ACHN (cell line): ENCODE measurements at regions not wholly inside any gene's neighbourhood (a gene's known extent, or its start where the extent isn't known, plus 50 kb on each side); places are given as distances from the start of the nearest gene placed in this dataset.

Experiments used
- DNase-seq: peaks from one replicate; pipeline ENCODE4 v3.0.0-alpha.2; 2015
- in situ Hi-C: cut with HindIII; loops from 2 replicates; pipeline ENCODE4 v1.10.0; 2017; ENCODE audit warnings: low sequenced_read_pairs, low pct_ligation_motif_present, low pct_unique_long_range_greater_than_20kb

DNA sequence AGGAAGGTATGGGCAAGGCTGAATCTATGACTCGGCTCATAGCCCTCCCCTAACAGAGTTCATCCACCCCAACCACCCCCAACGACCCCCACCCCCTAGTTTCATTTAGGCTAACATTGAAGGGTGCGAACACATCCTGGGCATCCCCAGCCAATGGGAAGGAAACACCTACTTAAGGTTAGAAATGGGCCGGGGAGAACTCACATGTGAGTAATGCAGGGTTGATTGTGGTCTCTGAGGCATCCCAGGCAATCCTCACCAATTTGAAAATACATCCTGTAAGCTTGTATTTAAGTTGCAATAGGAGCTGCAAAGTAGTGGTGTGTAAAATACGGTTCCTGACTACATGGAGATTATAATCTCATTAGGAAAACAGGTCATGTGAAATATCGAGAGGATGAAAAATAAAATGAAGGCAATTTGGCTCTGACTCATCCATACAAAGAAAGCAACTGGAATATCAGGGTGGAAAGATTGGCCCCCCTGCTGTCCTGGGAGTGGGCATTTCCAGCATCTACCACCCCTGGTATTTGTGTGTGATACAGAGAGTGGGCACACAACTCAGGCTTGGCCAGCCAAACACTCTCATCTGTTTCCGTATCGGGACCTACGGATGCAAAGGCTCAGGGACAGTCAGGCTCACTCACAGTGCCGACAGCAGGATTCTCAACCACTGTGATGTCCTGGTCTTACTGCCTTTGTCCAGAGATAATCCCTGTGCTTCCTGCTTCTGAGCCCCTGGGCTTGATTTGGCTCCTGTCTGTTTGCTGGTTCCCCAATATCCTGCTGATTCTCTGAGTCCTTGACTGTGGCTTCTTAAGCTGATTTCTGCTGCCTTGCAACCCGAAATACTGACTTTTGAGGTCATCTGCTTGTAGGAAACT, 90.0 kb upstream of the NCKAP5 start:
- no peak for DNase-seq
- in situ Hi-C loops = no loop called here

DNA sequence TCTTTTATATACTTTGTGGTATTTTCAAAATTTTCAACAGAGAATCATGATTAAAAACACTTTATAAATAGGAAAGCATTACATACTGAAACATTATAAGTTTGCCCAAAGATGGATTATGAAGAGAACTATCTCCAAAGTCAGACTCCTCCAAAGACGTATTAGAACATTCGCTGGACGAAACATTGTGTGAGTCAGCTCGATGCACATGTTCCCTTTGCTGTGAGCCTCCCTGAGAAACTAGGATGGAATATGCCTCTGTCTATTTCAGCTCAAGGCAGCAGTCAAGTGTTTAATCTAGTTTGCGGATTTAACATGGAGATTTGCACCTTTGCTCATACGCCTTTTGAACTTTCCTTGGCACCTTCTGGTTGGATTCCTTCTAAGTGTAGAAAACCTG, 92.2 kb upstream of the NCKAP5 start:
- in situ Hi-C loops = no loop called here
- DNase-seq = no peak

DNA sequence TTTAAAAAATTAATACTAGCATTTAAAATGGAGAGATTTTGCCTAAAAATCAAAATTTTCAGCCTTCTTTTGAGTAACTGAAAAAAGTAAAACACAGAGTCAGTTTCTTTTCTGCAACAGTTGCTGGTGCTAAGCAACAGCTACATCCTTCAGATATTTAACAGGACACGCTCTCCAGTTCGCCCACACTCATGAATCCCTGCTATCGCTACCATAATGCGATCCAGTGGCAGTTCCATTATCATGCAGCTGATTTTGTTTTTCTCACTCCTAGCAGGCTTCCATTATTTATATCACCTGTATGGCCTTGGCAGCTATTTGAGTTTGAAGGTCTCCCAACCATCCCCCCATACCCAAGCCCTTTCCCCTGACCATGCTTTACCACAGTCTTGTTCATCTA, 93.1 kb upstream of the NCKAP5 start:
- in situ Hi-C loops = no loop called here
- no peak for DNase-seq

DNA sequence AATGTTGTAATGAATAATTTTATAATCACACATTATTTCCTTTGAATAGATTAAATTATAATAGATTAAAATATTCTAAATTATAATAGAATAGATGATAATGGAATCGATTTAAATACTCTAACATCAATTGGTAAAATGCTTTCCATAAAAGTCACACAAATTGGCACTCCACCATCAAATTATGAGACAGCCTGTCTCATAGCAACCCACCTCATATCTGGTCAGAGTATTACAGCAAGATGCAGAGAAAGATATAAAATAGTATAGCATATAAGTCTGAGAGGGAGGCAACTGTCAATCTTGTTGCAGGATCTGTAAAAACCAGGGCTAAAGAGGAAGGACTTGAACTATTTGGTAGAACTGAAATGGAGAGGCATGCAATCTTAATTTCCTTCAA, 98.4 kb upstream of the NCKAP5 start:
- in situ Hi-C loops = no loop called here
- DNase-seq = no peak

DNA sequence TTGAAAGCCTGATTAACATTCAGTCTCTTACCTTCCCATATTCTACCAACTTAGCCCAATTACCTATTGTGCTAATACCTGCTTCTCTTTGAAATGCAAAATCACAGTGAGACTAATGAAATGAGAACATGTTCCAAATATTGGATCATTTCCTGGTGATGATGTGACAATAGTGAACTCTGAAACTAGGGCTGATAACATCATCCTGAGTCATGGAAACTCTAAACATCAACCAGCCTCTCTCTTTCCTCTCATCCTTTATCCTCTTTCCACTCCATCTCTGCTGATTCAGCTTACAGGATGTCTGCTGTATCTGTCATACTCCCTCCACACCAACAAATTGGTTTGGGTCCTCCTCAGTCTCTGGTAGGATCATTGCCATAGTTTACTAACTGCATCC, 98.8 kb upstream of the NCKAP5 start:
- DNase-seq = peak; percentile 30
- in situ Hi-C loops = no loop called here

DNA sequence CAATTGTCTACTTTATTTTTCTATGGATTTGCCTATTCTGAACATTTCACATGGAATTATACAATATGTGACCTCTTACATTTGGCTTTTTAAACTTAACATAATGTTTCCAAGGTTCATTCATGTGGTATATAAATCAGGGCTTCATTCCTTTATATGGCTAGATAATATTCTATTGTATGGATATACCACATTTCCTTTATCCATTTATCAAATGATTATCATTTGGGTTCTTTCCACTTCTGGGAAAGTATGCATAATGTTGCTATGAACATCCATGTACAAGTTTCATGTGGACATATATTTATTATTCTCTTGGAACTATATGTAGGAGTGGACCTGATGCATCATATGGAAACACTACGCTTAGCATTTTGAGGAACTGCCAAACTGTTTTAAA, 99.7 kb upstream of the NCKAP5 start:
- in situ Hi-C loops = no loop called here
- no peak for DNase-seq

DNA sequence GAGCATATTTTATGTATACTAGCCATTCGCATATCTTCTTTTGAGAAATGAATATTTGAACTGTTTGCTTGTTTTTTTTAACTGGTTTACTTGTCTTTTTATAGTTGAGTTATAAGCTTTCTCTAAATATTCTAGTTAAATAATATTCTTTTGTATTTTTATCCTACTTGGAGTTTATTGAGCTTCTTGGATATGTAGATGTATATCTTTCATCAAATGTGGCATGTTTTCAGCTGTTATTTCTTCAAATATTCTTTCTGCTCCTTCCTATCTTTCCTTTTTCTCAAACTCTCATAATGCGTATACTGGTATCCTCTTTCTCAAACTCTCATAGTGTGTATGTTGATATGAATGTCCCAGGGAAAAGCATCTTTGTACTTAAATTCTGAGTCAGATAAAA, 100.3 kb upstream of the NCKAP5 start:
- DNase-seq = no peak

DNA sequence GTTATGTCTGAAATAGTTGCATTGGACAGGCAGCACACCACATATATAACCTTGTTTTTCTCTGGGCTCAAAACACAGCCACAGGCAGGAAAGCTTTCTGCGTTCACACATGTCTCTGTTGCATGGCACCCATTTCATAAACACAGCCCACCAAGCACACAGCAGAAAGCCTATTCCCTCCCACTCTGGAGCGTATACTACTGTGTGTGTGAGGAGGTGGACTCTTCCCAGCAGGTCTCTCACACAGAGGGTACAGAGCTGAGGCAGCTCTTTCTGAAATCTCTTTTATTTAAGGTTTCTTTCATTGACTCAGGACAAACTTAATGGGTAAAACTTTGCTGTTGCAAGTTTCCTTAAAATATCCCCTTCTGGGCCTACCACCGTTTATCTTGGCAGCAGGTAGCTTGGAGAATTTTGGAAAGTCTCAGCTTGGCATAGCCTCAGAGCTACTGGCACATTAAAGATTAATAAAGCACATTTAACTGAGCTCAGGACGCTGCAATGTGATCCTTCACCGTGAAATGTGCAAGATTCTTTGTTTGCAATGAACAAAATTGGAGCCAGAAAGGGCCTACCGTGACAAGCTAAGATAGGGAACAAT, 105.1 kb upstream of the NCKAP5 start:
- in situ Hi-C loops = no loop called here
- DNase-seq = no peak

More for the DNA sequence above, 100.3 kb upstream of the NCKAP5 start:
- in situ Hi-C loops = no loop called here

DNA sequence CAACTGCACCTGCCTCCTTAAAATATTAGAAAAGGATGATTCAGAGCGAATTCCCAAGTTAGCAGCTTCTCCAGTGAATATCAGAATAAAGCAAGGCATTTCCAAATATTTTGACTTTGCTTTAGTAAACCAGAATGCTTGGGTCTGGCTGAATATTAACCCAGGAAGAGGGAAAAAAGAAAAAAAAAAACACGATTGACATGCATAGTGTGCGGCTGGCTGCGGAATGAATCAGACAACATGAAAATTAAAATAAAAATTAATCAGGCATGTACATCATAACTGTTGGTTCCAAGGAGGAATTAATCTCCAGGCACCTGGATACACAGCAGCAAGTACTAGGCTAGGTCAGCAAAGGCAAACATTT, 105.8 kb upstream of the NCKAP5 start:
- no peak for DNase-seq
- in situ Hi-C loops = no loop called here

DNA sequence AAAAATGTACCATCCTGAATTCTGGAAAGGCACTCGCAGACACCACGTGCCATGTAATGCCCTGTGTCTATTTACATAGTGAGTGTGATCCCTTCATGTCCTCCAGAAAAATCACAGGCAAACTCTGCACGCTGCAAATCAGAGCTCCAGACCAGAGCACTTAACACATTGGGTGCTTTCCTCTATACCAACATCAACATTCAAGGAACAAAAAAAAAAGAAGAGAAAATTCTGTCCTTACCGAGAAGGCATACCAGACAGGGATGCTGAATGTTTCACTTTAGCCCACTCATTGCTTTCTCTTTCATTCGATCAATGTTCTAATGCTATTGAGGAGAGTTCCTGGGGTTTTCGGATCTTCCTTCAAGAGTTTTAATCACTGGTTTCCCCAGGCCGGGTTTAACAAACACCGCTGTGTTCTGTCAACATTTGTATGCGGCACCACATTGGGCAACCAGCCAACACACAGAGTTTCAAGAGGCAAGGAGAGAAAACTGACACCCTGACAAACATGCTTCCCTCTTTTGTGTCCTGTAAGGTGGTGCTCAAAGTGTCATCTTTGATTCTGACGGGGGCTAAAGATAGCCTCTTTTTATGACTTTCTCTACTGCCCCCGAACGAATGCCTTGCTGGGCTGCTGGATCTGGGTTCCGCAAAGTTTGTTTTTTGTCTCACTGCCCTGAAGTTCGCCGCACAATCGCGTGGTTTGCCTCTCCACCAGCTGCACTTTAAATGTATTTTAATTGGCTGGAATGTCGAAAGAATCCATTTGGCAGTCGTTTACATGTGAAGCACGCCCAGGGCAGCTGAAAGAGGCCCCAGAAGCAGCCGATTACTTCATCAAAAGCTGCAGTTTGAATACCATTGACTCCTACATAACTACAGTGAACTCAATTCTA, 106.4 kb upstream of the NCKAP5 start:
- DNase-seq = no peak
- in situ Hi-C loops = no loop called here

DNA sequence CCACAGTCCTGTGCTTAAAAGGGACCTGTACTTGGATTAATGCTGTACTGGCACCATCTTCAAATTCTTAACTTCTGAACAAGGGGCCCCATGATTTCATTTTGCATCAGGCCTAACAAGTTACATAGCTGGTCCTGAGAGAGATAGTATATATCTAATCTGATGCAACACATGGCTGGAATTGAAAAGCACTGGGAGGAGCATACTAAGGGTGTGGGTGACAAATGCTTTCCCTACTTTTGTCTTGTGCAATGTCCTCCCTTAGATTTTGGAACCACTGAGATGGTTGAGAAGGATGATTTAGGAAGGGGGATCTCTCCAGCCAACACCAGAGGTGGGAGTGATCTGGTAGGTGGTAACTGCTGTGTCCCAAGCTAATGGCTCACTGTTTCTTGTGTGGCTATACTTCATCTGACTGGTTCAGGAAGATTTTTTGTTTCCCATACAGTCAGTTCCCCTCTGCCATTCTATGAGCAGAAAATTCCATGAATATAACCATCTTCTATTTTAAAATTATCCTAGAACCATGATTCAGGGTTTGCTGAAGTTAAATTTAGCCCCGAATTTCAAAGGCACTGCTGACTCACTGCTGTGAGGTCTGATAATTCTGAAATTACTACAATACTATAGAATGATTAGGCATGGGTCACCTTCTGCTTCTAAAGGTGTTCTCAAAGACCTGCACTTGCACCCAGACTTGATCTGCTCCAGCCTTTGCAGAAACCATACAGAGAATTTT, 108.3 kb upstream of the NCKAP5 start:
- in situ Hi-C loops = no loop called here
- DNase-seq = no peak

DNA sequence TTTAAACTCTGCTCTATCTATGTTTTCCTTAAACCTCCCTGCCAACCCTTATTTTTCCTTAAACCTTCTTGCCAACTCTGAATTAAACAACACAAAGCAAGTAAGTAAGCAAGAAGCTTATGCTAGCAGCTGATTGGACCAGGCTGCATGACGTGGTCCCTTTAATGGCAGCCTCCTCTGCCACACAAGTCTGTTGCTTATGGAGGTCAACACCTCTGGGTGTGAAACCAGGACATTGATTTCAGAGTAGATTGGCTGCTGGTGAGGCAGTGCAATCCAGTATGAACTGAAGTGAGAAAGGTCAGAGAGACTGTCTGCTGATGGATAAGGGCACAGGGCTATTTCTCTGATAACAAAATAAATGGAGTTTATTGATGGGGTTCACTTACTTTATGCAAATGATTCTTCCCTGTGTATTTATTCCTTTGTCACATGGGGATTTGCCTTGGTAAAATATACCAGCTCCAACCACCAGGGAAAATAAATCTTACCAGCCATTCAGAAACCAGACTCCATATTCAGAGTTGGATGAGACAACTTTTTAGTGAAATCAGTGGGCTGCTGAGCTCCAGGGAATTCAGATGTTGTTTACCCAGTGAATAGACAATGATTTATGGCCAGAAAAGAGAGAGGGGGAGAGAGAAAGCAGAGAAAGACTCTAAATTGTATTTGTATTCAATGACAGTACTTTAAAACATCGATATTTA, 112.2 kb upstream of the NCKAP5 start:
- DNase-seq = no peak
- in situ Hi-C loops = no loop called here

DNA sequence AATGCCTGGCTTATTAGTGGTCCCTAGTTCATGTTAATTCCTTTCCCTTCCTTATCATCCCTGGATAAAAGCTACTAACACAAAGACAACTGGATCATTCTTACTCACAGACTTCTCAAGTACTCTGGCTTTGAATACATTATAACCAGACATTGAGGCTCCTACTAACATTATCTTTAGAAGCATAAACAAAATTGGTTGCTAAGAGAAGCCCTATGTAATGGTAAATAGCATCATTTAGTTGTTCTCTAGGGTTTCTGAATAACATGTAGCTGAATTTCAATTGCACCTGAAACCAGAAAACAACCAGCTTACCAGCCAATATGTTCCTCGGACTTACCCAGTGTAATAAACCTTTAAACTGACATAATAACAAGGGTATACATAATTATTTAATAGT, 114.1 kb upstream of the NCKAP5 start:
- in situ Hi-C loops = no loop called here
- no peak for DNase-seq

DNA sequence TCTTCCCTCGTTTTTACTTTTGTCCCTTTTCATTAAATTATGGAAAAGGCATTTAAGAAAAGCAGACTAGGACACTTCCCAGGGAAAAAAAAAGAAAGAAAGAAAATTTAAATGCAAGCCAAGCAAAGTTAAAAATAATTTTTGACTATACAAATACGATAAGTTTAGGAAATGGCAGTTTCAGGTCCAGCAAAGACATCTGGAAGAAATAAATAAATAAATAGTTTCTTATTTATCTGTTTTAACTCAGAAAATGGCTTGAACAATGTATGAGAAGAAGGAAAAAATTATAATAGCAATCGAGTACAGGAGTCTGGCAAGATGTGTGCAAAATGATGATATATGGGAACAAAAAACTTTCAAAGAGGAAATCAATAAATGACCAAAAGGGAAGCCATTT, 114.6 kb upstream of the NCKAP5 start:
- in situ Hi-C loops = no loop called here
- DNase-seq = no peak

DNA sequence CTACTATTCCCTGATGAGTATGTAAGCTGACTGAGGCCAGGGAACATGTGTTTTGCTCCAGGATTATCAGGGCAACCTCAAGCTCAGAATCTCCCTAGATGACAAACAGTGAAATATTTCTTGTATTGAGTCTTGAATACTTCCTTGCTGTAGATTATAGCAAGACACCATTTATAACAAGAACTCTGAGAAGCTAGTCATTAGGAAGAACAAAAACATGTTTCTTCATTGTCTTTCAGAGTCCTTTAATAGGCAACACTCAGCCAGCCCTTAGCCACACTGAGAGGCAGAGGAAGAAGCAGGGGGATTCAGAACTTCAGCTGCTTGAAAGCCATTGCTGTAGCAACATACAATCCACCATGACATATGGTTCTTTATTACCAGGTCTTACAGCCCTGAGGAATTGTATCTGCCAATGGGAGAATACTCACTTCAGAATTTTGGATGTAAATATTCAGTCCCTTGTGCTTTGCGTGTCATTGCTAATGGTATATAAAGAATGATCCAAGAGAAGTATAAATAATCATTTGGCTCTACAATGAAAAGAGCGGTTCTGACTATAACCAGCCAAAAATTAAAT, 117.5 kb upstream of the NCKAP5 start:
- in situ Hi-C loops = no loop called here
- DNase-seq = no peak

DNA sequence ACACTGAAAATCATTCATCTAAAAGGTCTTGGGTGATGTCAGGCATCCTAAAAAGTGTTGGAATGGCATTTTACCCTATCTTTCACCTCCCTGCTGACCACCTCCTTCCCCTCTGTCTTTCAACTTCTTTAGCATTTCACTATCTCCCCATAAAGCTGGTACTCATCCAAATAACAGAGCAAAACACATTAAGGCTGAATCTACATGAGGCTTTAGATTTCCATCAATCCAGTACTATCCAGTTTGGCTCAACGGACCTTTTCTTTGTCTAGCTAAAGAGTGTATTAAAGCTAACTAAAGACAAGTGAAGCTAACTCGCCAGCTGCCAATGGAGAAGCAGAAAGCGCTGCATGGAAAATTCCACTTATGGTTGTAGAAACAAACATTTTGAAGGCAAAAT, 122.5 kb upstream of the NCKAP5 start:
- in situ Hi-C loops = no loop called here
- DNase-seq = no peak

DNA sequence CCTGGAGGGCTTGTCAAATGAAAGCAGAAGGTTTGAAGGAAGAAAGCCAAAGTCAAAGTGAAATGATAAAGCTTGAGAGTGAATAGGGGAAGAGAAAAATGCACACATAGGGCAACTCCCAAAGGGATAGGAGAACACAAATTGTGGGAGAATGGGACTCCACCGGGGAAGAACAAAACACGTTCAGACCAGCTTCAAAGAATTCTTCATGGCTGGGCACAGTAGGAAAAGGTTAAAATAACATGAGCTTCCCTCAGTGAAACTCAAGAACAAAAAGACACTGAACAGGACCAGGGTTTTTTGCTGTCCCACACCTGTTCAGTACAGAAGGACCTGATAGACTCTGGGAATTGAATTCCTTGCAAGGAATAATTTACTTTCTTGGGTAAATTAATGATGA, 123.1 kb upstream of the NCKAP5 start:
- in situ Hi-C loops = no loop called here
- DNase-seq = no peak

DNA sequence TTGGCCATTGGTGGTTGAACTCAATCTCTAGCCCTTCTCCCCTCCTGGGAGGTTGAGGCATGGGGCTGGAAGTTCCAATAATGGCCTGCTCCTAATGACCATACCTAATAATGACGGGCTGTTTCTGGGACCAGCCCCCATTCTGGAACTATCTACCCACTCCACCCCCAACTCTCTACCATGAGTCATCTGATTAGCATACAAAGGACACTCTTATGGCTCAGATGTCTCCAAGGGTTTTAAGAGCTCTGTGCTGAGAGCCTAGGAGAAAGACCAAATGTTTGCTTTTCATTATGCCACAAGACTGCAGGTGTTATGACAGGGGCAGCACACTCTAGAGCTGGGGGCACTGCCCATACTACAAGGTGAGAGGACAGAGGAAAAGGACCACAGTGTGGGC, 137.0 kb upstream of the NCKAP5 start:
- in situ Hi-C loops = no loop called here
- DNase-seq = no peak
